Fibroblast of villous mesenchyme (primary cell): ENCODE measurements at regions not wholly inside any gene's neighbourhood (a gene's known extent, or its start where the extent isn't known, plus 50 kb on each side); places are given as distances from the start of the nearest gene placed in this dataset.

Experiments
- DNase-seq: peaks from one replicate; pipeline ENCODE4 v3.0.0-alpha.2; 2010; ENCODE audit warnings: low read depth
- H3K4me3 ChIP-seq: 2 replicates; pipeline ENCODE4 v1.5.1; 2011; ENCODE audit warnings: low read depth, mild to moderate bottlenecking, low read length
- CTCF ChIP-seq: IDR thresholded peaks from 2 replicates; pipeline ENCODE4 v1.5.1; 2012; ENCODE audit warnings: low read depth, mild to moderate bottlenecking, low read length; ENCODE audit not compliant: insufficient read depth

DNA sequence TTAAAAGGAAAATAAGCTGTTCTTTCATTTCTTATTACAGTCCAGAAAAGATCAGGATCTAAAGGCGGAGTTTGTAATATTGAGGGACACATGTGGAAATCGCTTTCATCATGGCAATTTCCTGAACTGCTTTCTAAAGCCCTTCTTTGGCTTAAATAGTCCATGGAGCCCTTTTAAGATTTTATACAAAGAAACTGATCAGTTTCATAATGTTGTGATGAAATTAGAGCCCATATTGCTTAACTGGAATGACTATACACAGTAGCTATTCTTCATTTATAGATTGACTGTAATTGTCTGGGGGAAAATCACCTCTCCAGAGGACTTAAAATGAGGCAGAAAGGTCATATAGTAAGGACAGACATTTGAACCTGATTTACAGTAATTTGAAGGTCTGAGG, 322.2 kb downstream of the ETAA1 start:
- H3K4me3 ChIP-seq = no peak overlapping the region
- no peak for DNase-seq
- no peak for TF ChIP-seq CTCF

DNA sequence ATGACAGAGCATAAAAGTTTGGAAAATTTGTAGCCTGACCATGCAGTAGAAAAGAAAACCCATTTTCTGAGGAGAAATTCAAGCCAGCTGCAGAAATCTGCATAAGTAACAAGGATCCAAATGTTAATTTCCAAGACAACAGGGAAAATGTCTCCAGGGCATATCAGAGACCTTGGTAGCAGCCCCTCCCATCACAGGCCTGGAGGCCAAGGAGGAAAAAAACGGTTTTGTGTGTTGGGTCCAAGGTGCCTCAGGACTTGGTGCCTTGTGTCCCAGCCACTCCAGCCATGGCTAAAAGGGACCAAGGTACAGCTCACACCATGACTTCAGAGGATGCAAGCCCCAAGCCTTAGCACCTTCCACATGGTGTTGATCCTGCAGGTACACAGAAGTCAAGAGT, 324.4 kb downstream of the ETAA1 start:
- no peak for DNase-seq
- TF ChIP-seq CTCF = no peak
- H3K4me3 ChIP-seq = no peak overlapping the region

- H3K4me3 ChIP-seq = no peak overlapping the region
- no peak for TF ChIP-seq CTCF
- no peak for DNase-seq
Measured at GRCh38 chr2:67724261-67724660, 327.1 kb downstream of the ETAA1 start.

- no peak overlapping the region for H3K4me3 ChIP-seq
- TF ChIP-seq CTCF = no peak
- no peak for DNase-seq
Measured at GRCh38 chr2:67725731-67726130, 328.6 kb downstream of the ETAA1 start.

GRCh38 chr2:67726416-67726815, 329.3 kb downstream of the ETAA1 start:
- no peak for TF ChIP-seq CTCF
- DNase-seq = no peak
- H3K4me3 ChIP-seq = no peak overlapping the region

DNA sequence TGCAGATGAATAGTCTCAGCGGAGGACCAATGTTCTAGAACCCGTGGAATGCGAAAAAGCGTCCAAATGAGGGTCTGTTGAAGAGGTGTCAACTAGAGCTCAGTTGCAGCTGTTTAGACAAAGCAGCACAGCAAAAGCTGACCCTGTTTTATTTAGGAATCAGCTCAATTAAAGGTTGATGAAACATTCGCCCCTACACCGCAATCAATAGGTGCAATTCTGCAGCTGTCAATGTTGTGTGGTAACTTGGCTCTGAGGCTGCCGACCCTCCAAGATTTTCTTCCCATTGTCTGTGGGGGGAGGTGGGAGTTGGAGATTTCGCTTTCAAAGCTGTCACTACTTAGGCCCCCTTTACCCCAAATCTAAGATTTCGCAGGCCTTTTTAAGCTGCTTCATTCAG, 330.0 kb downstream of the ETAA1 start:
- no peak overlapping the region for H3K4me3 ChIP-seq
- TF ChIP-seq CTCF = no peak
- DNase-seq = no peak

DNA sequence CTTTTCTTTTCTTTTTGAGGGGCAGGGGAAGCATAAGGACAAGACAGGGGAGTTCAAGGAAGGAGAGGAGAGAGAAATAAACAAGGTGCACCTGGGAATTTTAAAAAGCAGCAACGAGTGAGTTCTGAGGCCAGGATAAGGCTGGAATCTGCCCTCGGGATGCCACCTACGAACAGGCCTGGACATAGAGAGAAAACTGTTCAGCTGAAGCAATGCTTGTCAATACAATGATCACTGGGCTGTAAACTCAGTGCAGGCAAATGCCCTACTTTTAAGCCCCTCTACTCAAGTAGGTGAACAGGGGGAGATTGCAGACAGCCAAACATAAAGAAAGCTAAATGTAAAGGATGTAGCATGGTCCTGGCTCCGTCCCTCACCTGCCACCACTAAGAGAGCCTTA, 330.5 kb downstream of the ETAA1 start:
- no peak overlapping the region for H3K4me3 ChIP-seq
- no peak for DNase-seq
- TF ChIP-seq CTCF = no peak
